Esophagus muscularis mucosa (tissue), 4 donors: ENCODE measurements at regions not wholly inside any gene's neighbourhood (a gene's known extent, or its start where the extent isn't known, plus 50 kb on each side); places are given as distances from the start of the nearest gene placed in this dataset.

Source experiments
- EP300 ChIP-seq: sonication (generic); formaldehyde crosslinking; IDR thresholded peaks from one replicate; pipeline ENCODE4 v1.6.1; 2017; ENCODE audit warnings: antibody characterized with exemption
- POLR2A ChIP-seq: fragments of 450-650 bp; IDR thresholded peaks from one replicate; pipeline ENCODE4 v1.6.1; 2017; ENCODE audit warnings: antibody characterized with exemption, moderate library complexity, mild to moderate bottlenecking, low read depth
- TF ChIP-seq, protein P1 (sequence below), 3 experiments: fragments of 200-600 bp in 2 of 3; fragments of 450-650 bp in 1 of 3; sonication (generic) in 2 of 3; IDR thresholded peaks; one replicate each; pipeline ENCODE4 v1.5.1; 2017 to 2019; ENCODE audit warnings: antibody characterized with exemption in 3 of 3, mild to moderate bottlenecking in 2 of 3, moderate library complexity in 1 of 3

DNA sequence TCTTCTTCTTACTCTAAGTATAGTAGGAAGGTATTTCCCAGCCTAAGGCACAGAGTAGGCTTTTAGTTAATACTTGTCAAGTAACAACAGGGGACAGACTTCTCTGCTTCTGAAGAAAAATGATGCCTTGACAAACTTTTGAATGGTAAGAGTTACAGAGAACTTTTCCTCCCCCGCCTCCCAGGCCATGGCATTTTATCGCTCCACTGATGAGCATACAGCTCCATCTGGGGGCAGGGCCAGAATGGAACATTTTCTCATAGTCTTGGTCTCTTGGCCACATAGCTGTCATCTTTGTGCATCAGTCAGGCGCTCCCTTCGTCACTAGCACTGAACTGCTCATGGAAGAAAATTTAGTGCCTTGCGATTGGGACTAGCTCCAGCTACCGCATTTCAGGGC is 1066.8 kb upstream of the CITED2 start:
- TF ChIP-seq, protein P1, sequence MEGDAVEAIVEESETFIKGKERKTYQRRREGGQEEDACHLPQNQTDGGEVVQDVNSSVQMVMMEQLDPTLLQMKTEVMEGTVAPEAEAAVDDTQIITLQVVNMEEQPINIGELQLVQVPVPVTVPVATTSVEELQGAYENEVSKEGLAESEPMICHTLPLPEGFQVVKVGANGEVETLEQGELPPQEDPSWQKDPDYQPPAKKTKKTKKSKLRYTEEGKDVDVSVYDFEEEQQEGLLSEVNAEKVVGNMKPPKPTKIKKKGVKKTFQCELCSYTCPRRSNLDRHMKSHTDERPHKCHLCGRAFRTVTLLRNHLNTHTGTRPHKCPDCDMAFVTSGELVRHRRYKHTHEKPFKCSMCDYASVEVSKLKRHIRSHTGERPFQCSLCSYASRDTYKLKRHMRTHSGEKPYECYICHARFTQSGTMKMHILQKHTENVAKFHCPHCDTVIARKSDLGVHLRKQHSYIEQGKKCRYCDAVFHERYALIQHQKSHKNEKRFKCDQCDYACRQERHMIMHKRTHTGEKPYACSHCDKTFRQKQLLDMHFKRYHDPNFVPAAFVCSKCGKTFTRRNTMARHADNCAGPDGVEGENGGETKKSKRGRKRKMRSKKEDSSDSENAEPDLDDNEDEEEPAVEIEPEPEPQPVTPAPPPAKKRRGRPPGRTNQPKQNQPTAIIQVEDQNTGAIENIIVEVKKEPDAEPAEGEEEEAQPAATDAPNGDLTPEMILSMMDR (IDR thresholded peaks at IDR 0.05), result peak; percentile 42 to 55 (median 49)
- TF ChIP-seq POLR2A (no peak), EP300 (no peak)
